Activated T-helper 1 cell treated with anti-CD3 and anti-CD28 coated beads, Interleukin-12 subunit alpha, Interleukin-12 subunit beta, Interleukin-2, Interleukin-4 antibody, amounts not matched to agents 30 ng/mL and 10 ng/mL and 1 ng/mL, durations not matched to agents 14 hours and 24 hours and 36 hours (primary cell): ENCODE measurements at regions not wholly inside any gene's neighbourhood (a gene's known extent, or its start where the extent isn't known, plus 50 kb on each side); places are given as distances from the start of the nearest gene placed in this dataset.
"Not testable (repeated sequence)": the region's sequence is repeated elsewhere in the genome, so short reads cannot be mapped to it uniquely, and the experiment has no call there.

Experiments used
- DNase-seq: peaks from one replicate; pipeline ENCODE4 v3.0.0; 2021; ENCODE audit warnings: low spot score
- H3K27ac Mint-ChIP-seq: one replicate; pipeline ENCODE4 v1.8.0; 2021; ENCODE audit warnings: mild to moderate bottlenecking, mixed read lengths
- H3K27me3 Mint-ChIP-seq: one replicate; pipeline ENCODE4 v1.8.0; 2022; ENCODE audit warnings: mild to moderate bottlenecking, moderate library complexity, mixed read lengths; ENCODE audit not compliant: insufficient read depth
- H3K36me3 Mint-ChIP-seq: one replicate; pipeline ENCODE4 v1.8.0; 2021; ENCODE audit warnings: low read depth, mixed read lengths
- H3K4me1 Mint-ChIP-seq: one replicate; pipeline ENCODE4 v1.8.0; 2021; ENCODE audit warnings: low read depth, mixed read lengths
- H3K4me3 Mint-ChIP-seq: one replicate; pipeline ENCODE4 v1.8.0; 2021; ENCODE audit warnings: mild to moderate bottlenecking, moderate library complexity, mixed read lengths
- H3K9me3 Mint-ChIP-seq: one replicate; pipeline ENCODE4 v1.8.0; 2021; ENCODE audit warnings: mixed read lengths
- intact Hi-C: fragments of 100-400 bp; cut with micrococcal nuclease; formaldehyde crosslinking; loops from one replicate; pipeline ENCODE4 v1.15.1; 2024

- H3K27me3 Mint-ChIP-seq, H3K9me3 Mint-ChIP-seq, intact Hi-C loops, DNase-seq, H3K27ac Mint-ChIP-seq, H3K36me3 Mint-ChIP-seq, H3K4me1 Mint-ChIP-seq, H3K4me3 Mint-ChIP-seq: not testable (repeated sequence)
Observed at GRCh38 chr7:6882321-6882721, 56.2 kb upstream of the CCZ1B start.

- not testable (repeated sequence) for H3K36me3 Mint-ChIP-seq, H3K9me3 Mint-ChIP-seq
Observed at GRCh38 chr7:6883756-6884155, 57.7 kb upstream of the CCZ1B start.

GRCh38 chr7:6886198-6886597 is 60.1 kb upstream of the CCZ1B start:
- H3K9me3 Mint-ChIP-seq = no peaks in the 10 kb centered on the region

More at GRCh38 chr7:6883756-6884155, 57.7 kb upstream of the CCZ1B start:
- intact Hi-C loops, H3K4me1 Mint-ChIP-seq, H3K27me3 Mint-ChIP-seq, DNase-seq, H3K4me3 Mint-ChIP-seq, H3K27ac Mint-ChIP-seq: not testable (repeated sequence)

GRCh38 chr7:6888267-6889045 is 62.4 kb upstream of the CCZ1B start:
- H3K36me3 Mint-ChIP-seq, H3K4me1 Mint-ChIP-seq, DNase-seq, H3K4me3 Mint-ChIP-seq, H3K27me3 Mint-ChIP-seq, H3K27ac Mint-ChIP-seq, H3K9me3 Mint-ChIP-seq, intact Hi-C loops: not testable (repeated sequence)

More at GRCh38 chr7:6886198-6886597, 60.1 kb upstream of the CCZ1B start:
- Mint-ChIP-seq H3K4me1 (no peaks in the 10 kb centered on the region), H3K4me3 (no peak overlapping the region), H3K27ac (no peak overlapping the region), H3K36me3 (no peaks in the 10 kb centered on the region), H3K27me3 (peaks cover 7% of the 10 kb centered on the region)
- no peak for DNase-seq
- intact Hi-C loops = no loop called here

GRCh38 chr7:6889252-6889812 is 63.3 kb upstream of the CCZ1B start:
- Mint-ChIP-seq H3K27ac (no peak overlapping the region), H3K4me3 (no peak overlapping the region), H3K9me3 (no peaks in the 10 kb centered on the region), H3K36me3 (no peaks in the 10 kb centered on the region), H3K27me3 (peaks cover 2% of the 10 kb centered on the region), H3K4me1 (no peaks in the 10 kb centered on the region)
- DNase-seq = no peak
- intact Hi-C loops = no loop called here

- H3K27me3 Mint-ChIP-seq, H3K4me1 Mint-ChIP-seq, H3K27ac Mint-ChIP-seq, H3K4me3 Mint-ChIP-seq, H3K36me3 Mint-ChIP-seq, intact Hi-C loops, H3K9me3 Mint-ChIP-seq, DNase-seq: not testable (repeated sequence)
Observed at GRCh38 chr7:6902097-6902518, 76.0 kb upstream of the CCZ1B start.

- DNase-seq, H3K4me3 Mint-ChIP-seq, H3K4me1 Mint-ChIP-seq, H3K36me3 Mint-ChIP-seq, intact Hi-C loops, H3K27me3 Mint-ChIP-seq, H3K9me3 Mint-ChIP-seq, H3K27ac Mint-ChIP-seq: not testable (repeated sequence)
Observed at GRCh38 chr7:6903289-6903688, 77.2 kb upstream of the CCZ1B start.

- H3K27ac Mint-ChIP-seq, H3K4me1 Mint-ChIP-seq, DNase-seq, intact Hi-C loops, H3K4me3 Mint-ChIP-seq, H3K36me3 Mint-ChIP-seq, H3K27me3 Mint-ChIP-seq, H3K9me3 Mint-ChIP-seq: not testable (repeated sequence)
Observed at GRCh38 chr7:6903792-6904191, 77.7 kb upstream of the CCZ1B start.

- no peaks in the 10 kb centered on the region for H3K36me3 Mint-ChIP-seq
- no peaks in the 10 kb centered on the region for H3K4me1 Mint-ChIP-seq
- H3K27ac Mint-ChIP-seq = no peak overlapping the region
- H3K4me3 Mint-ChIP-seq = no peak overlapping the region
- intact Hi-C loops = no loop called here
- H3K27me3 Mint-ChIP-seq = peaks cover 6% of the 10 kb centered on the region
- DNase-seq = no peak
- H3K9me3 Mint-ChIP-seq = no peaks in the 10 kb centered on the region
Observed at GRCh38 chr7:6917258-6917657, 91.2 kb upstream of the CCZ1B start.

GRCh38 chr7:6919169-6919568 is 93.1 kb upstream of the CCZ1B start:
- intact Hi-C loops, H3K27ac Mint-ChIP-seq, H3K36me3 Mint-ChIP-seq, DNase-seq, H3K4me1 Mint-ChIP-seq, H3K27me3 Mint-ChIP-seq, H3K9me3 Mint-ChIP-seq, H3K4me3 Mint-ChIP-seq: not testable (repeated sequence)

GRCh38 chr7:6924523-6924922 is 98.4 kb upstream of the CCZ1B start:
- H3K27me3 Mint-ChIP-seq, H3K27ac Mint-ChIP-seq, H3K9me3 Mint-ChIP-seq, H3K4me1 Mint-ChIP-seq, intact Hi-C loops, DNase-seq, H3K4me3 Mint-ChIP-seq, H3K36me3 Mint-ChIP-seq: not testable (repeated sequence)

- H3K27ac Mint-ChIP-seq, H3K4me1 Mint-ChIP-seq, H3K4me3 Mint-ChIP-seq, H3K36me3 Mint-ChIP-seq, H3K9me3 Mint-ChIP-seq, DNase-seq, H3K27me3 Mint-ChIP-seq, intact Hi-C loops: not testable (repeated sequence)
Observed at GRCh38 chr7:6926193-6927174, 100.4 kb upstream of the CCZ1B start.

- intact Hi-C loops, H3K27ac Mint-ChIP-seq, H3K27me3 Mint-ChIP-seq, H3K9me3 Mint-ChIP-seq, H3K4me1 Mint-ChIP-seq, H3K36me3 Mint-ChIP-seq, H3K4me3 Mint-ChIP-seq, DNase-seq: not testable (repeated sequence)
Observed at GRCh38 chr7:6927643-6928042, 101.6 kb upstream of the CCZ1B start.
